HepG2 (cell line): ENCODE measurements at regions not wholly inside any gene's neighbourhood (a gene's known extent, or its start where the extent isn't known, plus 50 kb on each side); places are given as distances from the start of the nearest gene placed in this dataset.

ENCODE experiments used
- SNRNP70 ChIP-seq: fragments of 200-400 bp; formaldehyde crosslinking; IDR thresholded peaks from 2 replicates; pipeline ENCODE4 v1.6.1; 2017; ENCODE audit warnings: mild to moderate bottlenecking, low read depth, low read length, moderate library complexity
- STAG1 ChIP-seq: sonication (generic); formaldehyde crosslinking; IDR thresholded peaks from 2 replicates; pipeline ENCODE4 v1.4.0; 2020; ENCODE audit warnings: missing genetic modification reagents
- ZNF660 ChIP-seq: sonication (generic); formaldehyde crosslinking; IDR thresholded peaks from 2 replicates; pipeline ENCODE4 v1.5.1; 2020; ENCODE audit warnings: mild to moderate bottlenecking, low read depth, missing genetic modification reagents, borderline replicate concordance
- TF ChIP-seq, protein P1 (sequence below): IDR thresholded peaks from 2 replicates; pipeline ENCODE4 v1.6.1; 2016; ENCODE audit warnings: mild to moderate bottlenecking
- TF ChIP-seq, protein P2 (sequence below): conservative IDR thresholded peaks from 2 replicates; pipeline ENCODE4 v1.6.1; 2018; ENCODE audit warnings: missing genetic modification reagents
- TF ChIP-seq, protein P3 (sequence below): sonication (generic); formaldehyde crosslinking; IDR thresholded peaks from 2 replicates; pipeline ENCODE4 v1.4.0; 2020; ENCODE audit warnings: missing genetic modification reagents
- TF ChIP-seq, protein P4 (sequence below): sonication (generic); formaldehyde crosslinking; conservative IDR thresholded peaks from 2 replicates; pipeline ENCODE4 v1.8.0; 2022; ENCODE audit warnings: low read depth, missing genetic modification reagents

DNA sequence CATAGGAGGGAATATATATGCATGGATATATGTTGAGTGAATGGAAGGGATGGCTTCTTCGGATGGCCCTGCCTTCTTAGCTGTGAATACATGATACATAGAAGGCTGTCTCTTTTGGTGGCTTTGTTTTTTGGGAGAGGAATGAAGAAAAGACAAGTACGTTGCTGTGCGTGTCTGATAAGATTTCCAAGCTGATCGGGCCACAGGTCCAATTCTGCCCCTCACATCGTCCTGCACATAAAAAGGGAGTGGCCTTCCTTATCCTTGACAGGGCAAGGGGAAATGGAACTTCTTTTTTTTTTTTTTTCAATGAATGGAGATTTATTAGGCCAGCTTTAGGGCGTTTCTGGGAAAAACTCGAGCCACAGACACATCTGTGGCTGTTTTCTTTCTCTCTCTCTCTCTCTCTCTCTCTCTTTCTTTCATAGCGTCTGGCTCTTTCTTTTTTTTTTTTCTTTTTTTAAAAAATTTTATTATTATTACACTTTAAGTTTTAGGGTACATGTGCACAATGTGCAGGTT, 103.8 kb upstream of the SPATA13 start (continued):
- TF ChIP-seq, protein P1, sequence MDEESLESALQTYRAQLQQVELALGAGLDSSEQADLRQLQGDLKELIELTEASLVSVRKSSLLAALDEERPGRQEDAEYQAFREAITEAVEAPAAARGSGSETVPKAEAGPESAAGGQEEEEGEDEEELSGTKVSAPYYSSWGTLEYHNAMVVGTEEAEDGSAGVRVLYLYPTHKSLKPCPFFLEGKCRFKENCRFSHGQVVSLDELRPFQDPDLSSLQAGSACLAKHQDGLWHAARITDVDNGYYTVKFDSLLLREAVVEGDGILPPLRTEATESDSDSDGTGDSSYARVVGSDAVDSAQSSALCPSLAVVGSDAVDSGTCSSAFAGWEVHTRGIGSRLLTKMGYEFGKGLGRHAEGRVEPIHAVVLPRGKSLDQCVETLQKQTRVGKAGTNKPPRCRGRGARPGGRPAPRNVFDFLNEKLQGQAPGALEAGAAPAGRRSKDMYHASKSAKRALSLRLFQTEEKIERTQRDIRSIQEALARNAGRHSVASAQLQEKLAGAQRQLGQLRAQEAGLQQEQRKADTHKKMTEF (CRISPR knock-in tag), result no peak
- no peak for TF ChIP-seq ZNF660 (CRISPR knock-in tag)
- TF ChIP-seq, protein P2, sequence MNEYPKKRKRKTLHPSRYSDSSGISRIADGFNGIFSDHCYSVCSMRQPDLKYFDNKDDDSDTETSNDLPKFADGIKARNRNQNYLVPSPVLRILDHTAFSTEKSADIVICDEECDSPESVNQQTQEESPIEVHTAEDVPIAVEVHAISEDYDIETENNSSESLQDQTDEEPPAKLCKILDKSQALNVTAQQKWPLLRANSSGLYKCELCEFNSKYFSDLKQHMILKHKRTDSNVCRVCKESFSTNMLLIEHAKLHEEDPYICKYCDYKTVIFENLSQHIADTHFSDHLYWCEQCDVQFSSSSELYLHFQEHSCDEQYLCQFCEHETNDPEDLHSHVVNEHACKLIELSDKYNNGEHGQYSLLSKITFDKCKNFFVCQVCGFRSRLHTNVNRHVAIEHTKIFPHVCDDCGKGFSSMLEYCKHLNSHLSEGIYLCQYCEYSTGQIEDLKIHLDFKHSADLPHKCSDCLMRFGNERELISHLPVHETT (CRISPR knock-in tag), result no peak
- TF ChIP-seq SNRNP70, result no peak
- TF ChIP-seq, protein P3, sequence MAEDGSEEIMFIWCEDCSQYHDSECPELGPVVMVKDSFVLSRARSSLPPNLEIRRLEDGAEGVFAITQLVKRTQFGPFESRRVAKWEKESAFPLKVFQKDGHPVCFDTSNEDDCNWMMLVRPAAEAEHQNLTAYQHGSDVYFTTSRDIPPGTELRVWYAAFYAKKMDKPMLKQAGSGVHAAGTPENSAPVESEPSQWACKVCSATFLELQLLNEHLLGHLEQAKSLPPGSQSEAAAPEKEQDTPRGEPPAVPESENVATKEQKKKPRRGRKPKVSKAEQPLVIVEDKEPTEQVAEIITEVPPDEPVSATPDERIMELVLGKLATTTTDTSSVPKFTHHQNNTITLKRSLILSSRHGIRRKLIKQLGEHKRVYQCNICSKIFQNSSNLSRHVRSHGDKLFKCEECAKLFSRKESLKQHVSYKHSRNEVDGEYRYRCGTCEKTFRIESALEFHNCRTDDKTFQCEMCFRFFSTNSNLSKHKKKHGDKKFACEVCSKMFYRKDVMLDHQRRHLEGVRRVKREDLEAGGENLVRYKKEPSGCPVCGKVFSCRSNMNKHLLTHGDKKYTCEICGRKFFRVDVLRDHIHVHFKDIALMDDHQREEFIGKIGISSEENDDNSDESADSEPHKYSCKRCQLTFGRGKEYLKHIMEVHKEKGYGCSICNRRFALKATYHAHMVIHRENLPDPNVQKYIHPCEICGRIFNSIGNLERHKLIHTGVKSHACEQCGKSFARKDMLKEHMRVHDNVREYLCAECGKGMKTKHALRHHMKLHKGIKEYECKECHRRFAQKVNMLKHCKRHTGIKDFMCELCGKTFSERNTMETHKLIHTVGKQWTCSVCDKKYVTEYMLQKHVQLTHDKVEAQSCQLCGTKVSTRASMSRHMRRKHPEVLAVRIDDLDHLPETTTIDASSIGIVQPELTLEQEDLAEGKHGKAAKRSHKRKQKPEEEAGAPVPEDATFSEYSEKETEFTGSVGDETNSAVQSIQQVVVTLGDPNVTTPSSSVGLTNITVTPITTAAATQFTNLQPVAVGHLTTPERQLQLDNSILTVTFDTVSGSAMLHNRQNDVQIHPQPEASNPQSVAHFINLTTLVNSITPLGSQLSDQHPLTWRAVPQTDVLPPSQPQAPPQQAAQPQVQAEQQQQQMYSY (CRISPR knock-in tag), result no peak
- TF ChIP-seq, protein P4, sequence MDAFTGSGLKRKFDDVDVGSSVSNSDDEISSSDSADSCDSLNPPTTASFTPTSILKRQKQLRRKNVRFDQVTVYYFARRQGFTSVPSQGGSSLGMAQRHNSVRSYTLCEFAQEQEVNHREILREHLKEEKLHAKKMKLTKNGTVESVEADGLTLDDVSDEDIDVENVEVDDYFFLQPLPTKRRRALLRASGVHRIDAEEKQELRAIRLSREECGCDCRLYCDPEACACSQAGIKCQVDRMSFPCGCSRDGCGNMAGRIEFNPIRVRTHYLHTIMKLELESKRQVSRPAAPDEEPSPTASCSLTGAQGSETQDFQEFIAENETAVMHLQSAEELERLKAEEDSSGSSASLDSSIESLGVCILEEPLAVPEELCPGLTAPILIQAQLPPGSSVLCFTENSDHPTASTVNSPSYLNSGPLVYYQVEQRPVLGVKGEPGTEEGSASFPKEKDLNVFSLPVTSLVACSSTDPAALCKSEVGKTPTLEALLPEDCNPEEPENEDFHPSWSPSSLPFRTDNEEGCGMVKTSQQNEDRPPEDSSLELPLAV, result no peak
- TF ChIP-seq STAG1 (CRISPR knock-in tag), result no peak
- TF ChIP-seq, all 625 proteins: peak for 0
